Breast epithelium (tissue), 3 donors: ENCODE measurements at regions not wholly inside any gene's neighbourhood (a gene's known extent, or its start where the extent isn't known, plus 50 kb on each side); places are given as distances from the start of the nearest gene placed in this dataset.

Experiments
- POLR2A ChIP-seq: fragments of 450-650 bp; IDR thresholded peaks from one replicate; pipeline ENCODE4 v1.6.1; 2016; ENCODE audit warnings: antibody characterized with exemption, mild to moderate bottlenecking, moderate library complexity
- POLR2AphosphoS5 ChIP-seq, 3 donors: sonication (generic); formaldehyde crosslinking; IDR thresholded peaks; one replicate each; pipeline ENCODE4 v1.6.1; 2017; ENCODE audit warnings: antibody characterized with exemption in 3 of 3
- TF ChIP-seq, protein P1 (sequence below), 3 donors: fragments of 450-650 bp; IDR thresholded peaks; one replicate each; pipeline ENCODE4 v1.5.1; 2016 to 2017; ENCODE audit warnings: antibody characterized with exemption in 3 of 3, mild to moderate bottlenecking in 3 of 3, moderate library complexity in 3 of 3

DNA sequence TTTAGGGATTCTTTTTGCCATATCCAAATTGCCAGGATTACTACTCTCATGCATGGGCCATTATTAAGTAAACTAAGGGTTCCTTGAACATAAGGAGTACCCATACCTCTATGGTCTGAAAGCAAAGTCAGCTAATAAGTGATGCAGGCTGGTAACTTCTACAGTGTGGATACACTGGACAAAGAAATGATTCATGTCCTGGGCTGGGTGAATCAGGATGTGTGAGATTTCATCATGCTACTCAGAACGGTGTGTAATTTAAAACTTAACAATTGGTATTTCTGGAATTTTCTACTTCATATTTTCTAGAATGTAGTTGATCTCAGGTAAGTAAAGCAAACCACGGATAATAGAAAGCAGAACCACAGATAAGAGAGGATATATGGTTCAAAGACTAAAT is 428.8 kb downstream of the CHSY3 start:
- no peak for TF ChIP-seq POLR2AphosphoS5 (IDR thresholded peaks at IDR 0.05)
- TF ChIP-seq, protein P1, sequence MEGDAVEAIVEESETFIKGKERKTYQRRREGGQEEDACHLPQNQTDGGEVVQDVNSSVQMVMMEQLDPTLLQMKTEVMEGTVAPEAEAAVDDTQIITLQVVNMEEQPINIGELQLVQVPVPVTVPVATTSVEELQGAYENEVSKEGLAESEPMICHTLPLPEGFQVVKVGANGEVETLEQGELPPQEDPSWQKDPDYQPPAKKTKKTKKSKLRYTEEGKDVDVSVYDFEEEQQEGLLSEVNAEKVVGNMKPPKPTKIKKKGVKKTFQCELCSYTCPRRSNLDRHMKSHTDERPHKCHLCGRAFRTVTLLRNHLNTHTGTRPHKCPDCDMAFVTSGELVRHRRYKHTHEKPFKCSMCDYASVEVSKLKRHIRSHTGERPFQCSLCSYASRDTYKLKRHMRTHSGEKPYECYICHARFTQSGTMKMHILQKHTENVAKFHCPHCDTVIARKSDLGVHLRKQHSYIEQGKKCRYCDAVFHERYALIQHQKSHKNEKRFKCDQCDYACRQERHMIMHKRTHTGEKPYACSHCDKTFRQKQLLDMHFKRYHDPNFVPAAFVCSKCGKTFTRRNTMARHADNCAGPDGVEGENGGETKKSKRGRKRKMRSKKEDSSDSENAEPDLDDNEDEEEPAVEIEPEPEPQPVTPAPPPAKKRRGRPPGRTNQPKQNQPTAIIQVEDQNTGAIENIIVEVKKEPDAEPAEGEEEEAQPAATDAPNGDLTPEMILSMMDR (IDR thresholded peaks at IDR 0.05): no peak
- no peak for TF ChIP-seq POLR2A
